ENCODE measurements at regions not wholly inside any gene's neighbourhood (a gene's known extent, or its start where the extent isn't known, plus 50 kb on each side); places are given as distances from the start of the nearest gene placed in this dataset.
A peak's percentile ranks its signal among the peaks of the same experiment; 100 is the strongest.
"Not testable (repeated sequence)": the region's sequence is repeated elsewhere in the genome, so short reads cannot be mapped to it uniquely, and the experiment has no call there.

GRCh38 chr13:83088858-83089257, 793.4 kb downstream of the SLITRK1 start:
- H3K9me3 ChIP-seq (ENCODE audit: control insufficient read depth, low read depth, low read length) = no peaks in the 10 kb centered on the region
- H3K4me3 ChIP-seq (ENCODE audit: low read length) = no peak overlapping the region
- WGBS (ENCODE audit: insufficient coverage, low lambda C conversion rate) = 40% methylated on average over 1 of the region's 1 CpG
- no peak for DNase-seq
- H3K4me1 ChIP-seq (ENCODE audit: control insufficient read depth, insufficient read depth, low read length) = no peaks in the 10 kb centered on the region
- no peaks in the 10 kb centered on the region for H3K27me3 ChIP-seq (ENCODE audit: control insufficient read depth, insufficient read depth, low read length)
- no peak overlapping the region for H3K27ac ChIP-seq (ENCODE audit: low read length)
- no peaks in the 10 kb centered on the region for H3K36me3 ChIP-seq (ENCODE audit: control insufficient read depth, insufficient read depth, low read length)

GRCh38 chr13:83086948-83087347, 795.3 kb downstream of the SLITRK1 start:
- no peaks in the 10 kb centered on the region for H3K4me1 ChIP-seq (ENCODE audit: control insufficient read depth, insufficient read depth, low read length)
- no peak for DNase-seq
- H3K27me3 ChIP-seq (ENCODE audit: control insufficient read depth, insufficient read depth, low read length) = no peaks in the 10 kb centered on the region
- no peaks in the 10 kb centered on the region for H3K36me3 ChIP-seq (ENCODE audit: control insufficient read depth, insufficient read depth, low read length)
- no CpG with 5 or more reads among the region's 1 CpG for WGBS (ENCODE audit: insufficient coverage, low lambda C conversion rate)
- no peak overlapping the region for H3K4me3 ChIP-seq (ENCODE audit: low read length)
- no peak overlapping the region for H3K27ac ChIP-seq (ENCODE audit: low read length)
- H3K9me3 ChIP-seq (ENCODE audit: control insufficient read depth, low read depth, low read length) = no peaks in the 10 kb centered on the region

- no peak overlapping the region for H3K4me3 ChIP-seq (ENCODE audit: low read length)
Measured at GRCh38 chr13:83086088-83086487, 796.2 kb downstream of the SLITRK1 start.

GRCh38 chr13:83085186-83085900, 796.9 kb downstream of the SLITRK1 start:
- no peak for DNase-seq
- Histone ChIP-seq H3K4me3 (ENCODE audit: low read length) (no peak overlapping the region), H3K4me1 (ENCODE audit: control insufficient read depth, insufficient read depth, low read length) (no peaks in the 10 kb centered on the region), H3K36me3 (ENCODE audit: control insufficient read depth, insufficient read depth, low read length) (no peaks in the 10 kb centered on the region), H3K27me3 (ENCODE audit: control insufficient read depth, insufficient read depth, low read length) (no peaks in the 10 kb centered on the region), H3K9me3 (ENCODE audit: control insufficient read depth, low read depth, low read length) (no peaks in the 10 kb centered on the region), H3K27ac (ENCODE audit: low read length) (no peak overlapping the region)
- no CpG with 5 or more reads among the region's 2 CpGs for WGBS (ENCODE audit: insufficient coverage, low lambda C conversion rate)

More at GRCh38 chr13:83086088-83086487, 796.2 kb downstream of the SLITRK1 start:
- H3K4me1 ChIP-seq (ENCODE audit: control insufficient read depth, insufficient read depth, low read length) = no peaks in the 10 kb centered on the region
- no peaks in the 10 kb centered on the region for H3K9me3 ChIP-seq (ENCODE audit: control insufficient read depth, low read depth, low read length)
- H3K27ac ChIP-seq (ENCODE audit: low read length) = no peak overlapping the region
- no peak for DNase-seq
- no peaks in the 10 kb centered on the region for H3K27me3 ChIP-seq (ENCODE audit: control insufficient read depth, insufficient read depth, low read length)
- H3K36me3 ChIP-seq (ENCODE audit: control insufficient read depth, insufficient read depth, low read length) = no peaks in the 10 kb centered on the region

DNA sequence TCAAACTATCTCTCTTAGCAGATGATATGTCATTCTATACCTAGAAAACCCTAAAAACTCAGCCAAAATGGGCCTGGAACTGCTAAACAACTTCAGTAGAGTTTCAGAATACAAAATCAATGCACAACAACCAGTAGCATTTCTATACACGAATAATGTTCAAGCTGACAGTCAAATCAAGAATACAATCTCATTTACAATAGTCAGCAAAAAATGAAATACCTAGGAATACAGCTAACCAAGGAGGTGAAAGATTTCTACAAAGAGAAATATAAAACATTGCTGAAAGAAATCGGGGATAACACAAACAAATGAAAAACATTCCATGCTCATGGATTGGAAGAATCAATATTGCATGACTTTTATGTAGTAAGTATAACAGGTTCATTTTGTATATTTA, 804.8 kb downstream of the SLITRK1 start:
- Histone ChIP-seq H3K27ac (ENCODE audit: low read length) (no peak overlapping the region), H3K36me3 (ENCODE audit: control insufficient read depth, insufficient read depth, low read length) (no peaks in the 10 kb centered on the region), H3K9me3 (ENCODE audit: control insufficient read depth, low read depth, low read length) (no peaks in the 10 kb centered on the region), H3K27me3 (ENCODE audit: control insufficient read depth, insufficient read depth, low read length) (no peaks in the 10 kb centered on the region), H3K4me3 (ENCODE audit: low read length) (no peak overlapping the region), H3K4me1 (ENCODE audit: control insufficient read depth, insufficient read depth, low read length) (no peaks in the 10 kb centered on the region)
- DNase-seq = no peak
- 86% methylated on average over 1 of the region's 2 CpGs for WGBS (ENCODE audit: insufficient coverage, low lambda C conversion rate)

- H3K27ac ChIP-seq (ENCODE audit: low read length); DNase-seq; H3K36me3 ChIP-seq (ENCODE audit: control insufficient read depth, insufficient read depth, low read length); H3K4me1 ChIP-seq (ENCODE audit: control insufficient read depth, insufficient read depth, low read length); H3K4me3 ChIP-seq (ENCODE audit: low read length); H3K27me3 ChIP-seq (ENCODE audit: control insufficient read depth, insufficient read depth, low read length); H3K9me3 ChIP-seq (ENCODE audit: control insufficient read depth, low read depth, low read length): not testable (repeated sequence)
Measured at GRCh38 chr13:83073930-83074329, 808.3 kb downstream of the SLITRK1 start.

DNA sequence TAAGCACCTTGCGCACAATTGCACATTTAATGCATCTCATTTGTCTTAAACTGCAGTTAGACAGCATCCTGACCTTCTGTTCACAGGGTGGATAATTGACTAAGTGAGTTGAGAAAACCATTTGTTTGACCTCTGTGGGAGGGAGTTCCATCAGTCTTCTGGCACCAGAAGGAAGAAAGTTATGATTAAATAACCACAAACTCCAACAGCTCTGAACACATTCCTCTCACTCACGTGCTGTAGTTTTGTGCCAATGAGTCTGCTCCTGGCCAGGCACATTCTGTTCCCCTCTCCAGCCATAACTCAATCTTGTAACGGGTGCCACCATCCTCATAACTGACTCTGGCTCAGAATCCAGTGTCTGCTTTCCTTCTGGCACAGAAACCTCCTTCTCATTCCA, 817.2 kb downstream of the SLITRK1 start:
- DNase-seq = peak in 1 of 2 donors; percentile 4
- H3K4me3 ChIP-seq (ENCODE audit: low read length) = no peak overlapping the region

GRCh38 chr13:83057119-83057518, 825.2 kb downstream of the SLITRK1 start:
- H3K36me3 ChIP-seq (ENCODE audit: control insufficient read depth, insufficient read depth, low read length) = no peaks in the 10 kb centered on the region
- no peak for DNase-seq
- no peak overlapping the region for H3K4me3 ChIP-seq (ENCODE audit: low read length)
- 100% methylated on average over 1 of the region's 1 CpG for WGBS (ENCODE audit: insufficient coverage, low lambda C conversion rate)
- H3K27me3 ChIP-seq (ENCODE audit: control insufficient read depth, insufficient read depth, low read length) = no peaks in the 10 kb centered on the region
- no peaks in the 10 kb centered on the region for H3K4me1 ChIP-seq (ENCODE audit: control insufficient read depth, insufficient read depth, low read length)
- no peaks in the 10 kb centered on the region for H3K9me3 ChIP-seq (ENCODE audit: control insufficient read depth, low read depth, low read length)
- no peak overlapping the region for H3K27ac ChIP-seq (ENCODE audit: low read length)

More for the DNA sequence above, 817.2 kb downstream of the SLITRK1 start:
- no peaks in the 10 kb centered on the region for H3K36me3 ChIP-seq (ENCODE audit: control insufficient read depth, insufficient read depth, low read length)
- H3K9me3 ChIP-seq (ENCODE audit: control insufficient read depth, low read depth, low read length) = no peaks in the 10 kb centered on the region
- H3K4me1 ChIP-seq (ENCODE audit: control insufficient read depth, insufficient read depth, low read length) = no peaks in the 10 kb centered on the region
- no CpG with 5 or more reads among the region's 3 CpGs for WGBS (ENCODE audit: insufficient coverage, low lambda C conversion rate)
- no peaks in the 10 kb centered on the region for H3K27me3 ChIP-seq (ENCODE audit: control insufficient read depth, insufficient read depth, low read length)
- H3K27ac ChIP-seq (ENCODE audit: low read length) = no peak overlapping the region

DNA sequence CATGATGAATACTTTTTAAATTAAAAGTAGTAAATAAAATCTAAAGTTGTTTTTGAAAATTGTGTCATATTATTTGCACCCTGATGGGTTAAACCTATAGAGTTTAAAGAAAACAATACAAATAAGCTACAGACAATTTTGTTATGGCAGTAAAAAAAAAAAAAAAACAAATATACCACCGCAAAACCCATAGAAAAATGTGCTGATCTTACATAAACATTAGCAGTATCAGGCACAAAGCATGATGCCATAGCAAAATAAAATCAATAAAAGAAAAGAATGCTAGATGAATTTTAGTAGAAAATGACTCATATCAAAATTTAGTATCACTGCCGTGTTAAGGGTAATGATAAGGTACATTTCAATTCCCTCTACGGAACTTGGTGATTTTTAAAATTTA, 826.0 kb downstream of the SLITRK1 start:
- Histone ChIP-seq H3K4me3 (ENCODE audit: low read length) (no peak overlapping the region), H3K4me1 (ENCODE audit: control insufficient read depth, insufficient read depth, low read length) (no peaks in the 10 kb centered on the region), H3K9me3 (ENCODE audit: control insufficient read depth, low read depth, low read length) (no peaks in the 10 kb centered on the region), H3K27me3 (ENCODE audit: control insufficient read depth, insufficient read depth, low read length) (no peaks in the 10 kb centered on the region), H3K36me3 (ENCODE audit: control insufficient read depth, insufficient read depth, low read length) (no peaks in the 10 kb centered on the region), H3K27ac (ENCODE audit: low read length) (no peak overlapping the region)
- DNase-seq = no peak
- 100% methylated on average over 2 of the region's 3 CpGs for WGBS (ENCODE audit: insufficient coverage, low lambda C conversion rate)

GRCh38 chr13:83048419-83048818, 833.9 kb downstream of the SLITRK1 start:
- WGBS (ENCODE audit: insufficient coverage, low lambda C conversion rate) = no CpG with 5 or more reads among the region's 1 CpG
- no peaks in the 10 kb centered on the region for H3K4me1 ChIP-seq (ENCODE audit: control insufficient read depth, insufficient read depth, low read length)
- no peaks in the 10 kb centered on the region for H3K36me3 ChIP-seq (ENCODE audit: control insufficient read depth, insufficient read depth, low read length)
- no peak overlapping the region for H3K27ac ChIP-seq (ENCODE audit: low read length)
- H3K9me3 ChIP-seq (ENCODE audit: control insufficient read depth, low read depth, low read length) = no peaks in the 10 kb centered on the region
- no peak for DNase-seq
- H3K27me3 ChIP-seq (ENCODE audit: control insufficient read depth, insufficient read depth, low read length) = no peaks in the 10 kb centered on the region
- H3K4me3 ChIP-seq (ENCODE audit: low read length) = no peak overlapping the region

GRCh38 chr13:83024955-83025594, 857.2 kb downstream of the SLITRK1 start:
- no peaks in the 10 kb centered on the region for H3K27me3 ChIP-seq (ENCODE audit: control insufficient read depth, insufficient read depth, low read length)
- no peak overlapping the region for H3K4me3 ChIP-seq (ENCODE audit: low read length)
- DNase-seq = no peak
- H3K4me1 ChIP-seq (ENCODE audit: control insufficient read depth, insufficient read depth, low read length) = no peaks in the 10 kb centered on the region
- no peak overlapping the region for H3K27ac ChIP-seq (ENCODE audit: low read length)
- no peaks in the 10 kb centered on the region for H3K9me3 ChIP-seq (ENCODE audit: control insufficient read depth, low read depth, low read length)
- H3K36me3 ChIP-seq (ENCODE audit: control insufficient read depth, insufficient read depth, low read length) = no peaks in the 10 kb centered on the region
- no CpG with 5 or more reads among the region's 1 CpG for WGBS (ENCODE audit: insufficient coverage, low lambda C conversion rate)
